Astrocyte (in vitro differentiated cells and primary cell): ENCODE measurements at regions not wholly inside any gene's neighbourhood (a gene's known extent, or its start where the extent isn't known, plus 50 kb on each side); places are given as distances from the start of the nearest gene placed in this dataset.

Experiments
- DNase-seq: peaks from one replicate; pipeline ENCODE4 v3.0.0-alpha.2; 2010; ENCODE audit warnings: low read depth
- FAIRE-seq: peaks from 2 replicates; lab custom pipeline; 2011; peaks lifted over from hg19 to GRCh38; lab: Jason Lieb, UNC
- H2AFZ ChIP-seq: 2 replicates; pipeline ENCODE4 v1.6.0; 2012; ENCODE audit warnings: low read depth, low read length, inconsistent platforms
- H3K27ac ChIP-seq: 2 replicates; pipeline ENCODE4 v1.5.1; 2011; ENCODE audit warnings: low read depth, low read length, inconsistent platforms
- H3K27me3 ChIP-seq: 2 replicates; pipeline ENCODE4 v1.6.0; 2011; ENCODE audit warnings: low read length, inconsistent platforms; ENCODE audit not compliant: insufficient read depth
- H3K36me3 ChIP-seq: 2 replicates; pipeline ENCODE4 v1.5.1; 2011; ENCODE audit warnings: low read length, inconsistent platforms; ENCODE audit not compliant: insufficient read depth
- H3K4me1 ChIP-seq: 2 replicates; pipeline ENCODE4 v1.5.1; 2011; ENCODE audit warnings: low read length, inconsistent platforms; ENCODE audit not compliant: insufficient read depth
- H3K4me2 ChIP-seq: 2 replicates; pipeline ENCODE4 v1.6.0; 2012; ENCODE audit warnings: low read length, inconsistent platforms
- H3K4me3 ChIP-seq: 2 replicates; pipeline ENCODE4 v1.5.1; 2011; ENCODE audit warnings: low read depth, mild to moderate bottlenecking, low read length, inconsistent platforms; ENCODE audit not compliant: insufficient read depth
- H3K79me2 ChIP-seq: 2 replicates; pipeline ENCODE4 v1.6.0; 2012; ENCODE audit warnings: mild to moderate bottlenecking, low read length, inconsistent platforms; ENCODE audit not compliant: insufficient read depth
- H3K9ac ChIP-seq: 2 replicates; pipeline ENCODE4 v1.6.0; 2012; ENCODE audit warnings: mild to moderate bottlenecking, low read length, inconsistent platforms
- H3K9me3 ChIP-seq: 2 replicates; pipeline ENCODE4 v1.5.1; 2012; ENCODE audit warnings: low read depth, mild to moderate bottlenecking, low read length, inconsistent platforms; ENCODE audit not compliant: insufficient read depth
- H4K20me1 ChIP-seq: 2 replicates; pipeline ENCODE4 v1.6.0; 2012; ENCODE audit warnings: low read length, inconsistent platforms; ENCODE audit not compliant: insufficient read depth
- H3K27ac Mint-ChIP-seq: one replicate; pipeline ENCODE4 v1.8.0; 2021; ENCODE audit warnings: mild to moderate bottlenecking, mixed read lengths; ENCODE audit not compliant: unreplicated experiment
- H3K27me3 Mint-ChIP-seq: one replicate; pipeline ENCODE4 v1.8.0; 2021; ENCODE audit warnings: low read depth, mixed read lengths; ENCODE audit not compliant: unreplicated experiment
- H3K36me3 Mint-ChIP-seq: one replicate; pipeline ENCODE4 v1.8.0; 2021; ENCODE audit warnings: low read depth, mixed read lengths; ENCODE audit not compliant: unreplicated experiment
- H3K4me1 Mint-ChIP-seq: one replicate; pipeline ENCODE4 v1.8.0; 2021; ENCODE audit warnings: low read depth, mixed read lengths; ENCODE audit not compliant: unreplicated experiment
- H3K4me3 Mint-ChIP-seq: one replicate; pipeline ENCODE4 v1.8.0; 2021; ENCODE audit warnings: mild to moderate bottlenecking, moderate library complexity, mixed read lengths; ENCODE audit not compliant: unreplicated experiment
- H3K9me3 Mint-ChIP-seq: one replicate; pipeline ENCODE4 v1.8.0; 2021; ENCODE audit warnings: mild to moderate bottlenecking, mixed read lengths; ENCODE audit not compliant: unreplicated experiment
- EZH2 ChIP-seq: IDR thresholded peaks from 2 replicates; pipeline ENCODE4 v1.6.1; 2012; ENCODE audit warnings: mild to moderate bottlenecking, low read length, inconsistent platforms; ENCODE audit not compliant: insufficient read depth
- TF ChIP-seq, protein P1 (sequence below): IDR thresholded peaks from 2 replicates; pipeline ENCODE4 v1.5.1; 2011; ENCODE audit warnings: low read depth, mild to moderate bottlenecking, inconsistent platforms, low read length, moderate library complexity; ENCODE audit not compliant: insufficient read depth

DNA sequence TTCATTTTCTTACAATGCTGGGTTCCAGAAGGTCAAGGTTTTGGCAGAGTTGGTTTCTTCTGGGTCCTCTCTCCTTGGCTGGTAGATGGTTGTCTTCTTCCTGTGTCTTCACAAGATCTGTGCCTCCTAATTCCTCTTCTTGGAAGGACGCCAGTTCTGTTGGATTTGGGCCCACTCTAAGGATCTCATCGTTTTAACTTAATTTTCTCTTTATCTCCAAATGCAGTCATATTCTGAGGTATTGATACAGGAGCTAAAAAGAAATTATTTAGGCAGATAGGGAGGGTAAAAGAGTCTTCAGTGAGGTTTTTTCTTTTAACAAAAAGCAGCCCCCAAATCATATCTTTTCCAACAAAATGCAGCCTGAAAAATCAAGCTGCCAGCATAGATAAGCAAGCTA, 998.4 kb downstream of the SOCS6 start:
- no peak for FAIRE-seq
- no peak overlapping the region for H3K27ac Mint-ChIP-seq

DNA sequence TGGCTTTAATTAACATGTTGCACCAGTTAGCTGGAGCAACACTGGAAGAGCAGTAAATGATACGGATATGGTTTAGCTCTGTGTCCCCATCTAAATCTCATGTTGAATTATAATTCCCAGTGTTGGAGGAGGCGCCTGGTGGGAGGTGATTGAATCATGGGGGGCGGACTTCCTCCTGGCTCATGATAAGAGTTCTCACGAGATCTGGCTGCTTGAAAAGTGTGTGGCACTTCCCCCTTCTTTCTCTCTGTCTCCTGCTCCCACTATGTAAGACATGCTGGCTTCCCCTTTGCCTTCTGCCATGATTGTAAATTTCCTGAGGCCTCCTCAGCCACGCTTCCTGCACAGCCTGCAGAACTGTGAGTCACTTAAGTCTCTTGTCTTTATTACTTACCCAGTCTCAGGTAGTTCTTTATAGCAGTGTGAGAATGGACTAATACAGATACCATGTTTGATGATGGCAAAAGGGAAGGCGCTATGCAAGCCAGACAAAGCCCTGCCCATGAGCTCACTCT, 963.6 kb downstream of the SOCS6 start:
- no peaks in the 10 kb centered on the region for H3K4me1 Mint-ChIP-seq
- no peak for FAIRE-seq

More for the DNA sequence above, 998.4 kb downstream of the SOCS6 start:
- Mint-ChIP-seq H3K4me3 (no peak overlapping the region), H3K27me3 (no peaks in the 10 kb centered on the region), H3K36me3 (no peaks in the 10 kb centered on the region), H3K4me1 (no peaks in the 10 kb centered on the region), H3K9me3 (peaks cover 2% of the 10 kb centered on the region)
- H3K9me3 ChIP-seq = no peaks in the 10 kb centered on the region
- no peak overlapping the region for H3K9ac ChIP-seq
- TF ChIP-seq EZH2 = no peak
- TF ChIP-seq, protein P1, sequence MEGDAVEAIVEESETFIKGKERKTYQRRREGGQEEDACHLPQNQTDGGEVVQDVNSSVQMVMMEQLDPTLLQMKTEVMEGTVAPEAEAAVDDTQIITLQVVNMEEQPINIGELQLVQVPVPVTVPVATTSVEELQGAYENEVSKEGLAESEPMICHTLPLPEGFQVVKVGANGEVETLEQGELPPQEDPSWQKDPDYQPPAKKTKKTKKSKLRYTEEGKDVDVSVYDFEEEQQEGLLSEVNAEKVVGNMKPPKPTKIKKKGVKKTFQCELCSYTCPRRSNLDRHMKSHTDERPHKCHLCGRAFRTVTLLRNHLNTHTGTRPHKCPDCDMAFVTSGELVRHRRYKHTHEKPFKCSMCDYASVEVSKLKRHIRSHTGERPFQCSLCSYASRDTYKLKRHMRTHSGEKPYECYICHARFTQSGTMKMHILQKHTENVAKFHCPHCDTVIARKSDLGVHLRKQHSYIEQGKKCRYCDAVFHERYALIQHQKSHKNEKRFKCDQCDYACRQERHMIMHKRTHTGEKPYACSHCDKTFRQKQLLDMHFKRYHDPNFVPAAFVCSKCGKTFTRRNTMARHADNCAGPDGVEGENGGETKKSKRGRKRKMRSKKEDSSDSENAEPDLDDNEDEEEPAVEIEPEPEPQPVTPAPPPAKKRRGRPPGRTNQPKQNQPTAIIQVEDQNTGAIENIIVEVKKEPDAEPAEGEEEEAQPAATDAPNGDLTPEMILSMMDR = no peak
- no peak overlapping the region for H3K4me2 ChIP-seq
- H4K20me1 ChIP-seq = no peaks in the 10 kb centered on the region
- H3K27me3 ChIP-seq = no peaks in the 10 kb centered on the region
- no peak overlapping the region for H3K4me3 ChIP-seq
- no peak for DNase-seq
- no peaks in the 10 kb centered on the region for H3K4me1 ChIP-seq
- no peak overlapping the region for H2AFZ ChIP-seq
- H3K36me3 ChIP-seq = no peaks in the 10 kb centered on the region
- H3K79me2 ChIP-seq = no peaks in the 10 kb centered on the region
- no peak overlapping the region for H3K27ac ChIP-seq

DNA sequence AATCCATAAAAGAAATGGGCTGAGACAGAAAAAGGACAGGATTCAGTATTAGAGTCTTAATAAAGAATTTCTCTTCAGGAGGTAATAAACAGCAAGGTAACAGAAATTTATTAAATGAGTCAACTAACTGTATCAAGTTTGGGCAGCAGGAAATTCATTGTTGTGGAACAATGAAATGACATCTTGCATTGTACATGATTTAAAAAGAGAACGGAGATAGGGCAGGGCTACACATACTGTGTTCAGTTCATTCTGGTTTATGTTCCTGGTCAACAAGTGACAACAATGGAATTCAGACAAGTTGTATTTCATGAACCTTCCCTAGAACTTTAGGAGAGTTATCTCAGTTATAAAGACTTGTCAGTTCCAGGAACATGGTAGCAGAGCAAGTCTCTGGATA, 961.3 kb downstream of the SOCS6 start:
- Histone ChIP-seq H3K9ac (no peak overlapping the region), H3K9me3 (no peaks in the 10 kb centered on the region), H3K79me2 (no peaks in the 10 kb centered on the region), H3K36me3 (no peaks in the 10 kb centered on the region), H3K4me1 (no peaks in the 10 kb centered on the region), H2AFZ (no peak overlapping the region), H3K27me3 (no peaks in the 10 kb centered on the region), H3K4me2 (no peak overlapping the region), H4K20me1 (no peaks in the 10 kb centered on the region), H3K27ac (no peak overlapping the region), H3K4me3 (no peak overlapping the region)
- Mint-ChIP-seq H3K36me3 (no peaks in the 10 kb centered on the region), H3K27ac (no peak overlapping the region), H3K27me3 (no peaks in the 10 kb centered on the region), H3K4me3 (no peak overlapping the region), H3K9me3 (peaks cover 2% of the 10 kb centered on the region), H3K4me1 (no peaks in the 10 kb centered on the region)
- TF ChIP-seq EZH2 = no peak
- TF ChIP-seq, protein P1 = no peak
- FAIRE-seq = no peak
- no peak for DNase-seq

More for the DNA sequence above, 963.6 kb downstream of the SOCS6 start:
- no peaks in the 10 kb centered on the region for H4K20me1 ChIP-seq
- no peak overlapping the region for H3K9ac ChIP-seq
- no peak overlapping the region for H2AFZ ChIP-seq
- H3K27me3 ChIP-seq = no peaks in the 10 kb centered on the region
- no peaks in the 10 kb centered on the region for H3K36me3 Mint-ChIP-seq
- H3K79me2 ChIP-seq = no peaks in the 10 kb centered on the region
- no peak for DNase-seq
- no peak overlapping the region for H3K4me3 ChIP-seq
- peaks cover 5% of the 10 kb centered on the region for H3K9me3 Mint-ChIP-seq
- no peak overlapping the region for H3K4me2 ChIP-seq
- H3K27me3 Mint-ChIP-seq = no peaks in the 10 kb centered on the region
- no peak overlapping the region for H3K4me3 Mint-ChIP-seq
- no peaks in the 10 kb centered on the region for H3K9me3 ChIP-seq
- no peak overlapping the region for H3K27ac Mint-ChIP-seq
- no peak for TF ChIP-seq EZH2
- TF ChIP-seq, protein P1 = no peak
- H3K4me1 ChIP-seq = no peaks in the 10 kb centered on the region
- no peak overlapping the region for H3K27ac ChIP-seq
- no peaks in the 10 kb centered on the region for H3K36me3 ChIP-seq
